Upper lobe of right lung (tissue), 1 donor: ENCODE measurements at regions not wholly inside any gene's neighbourhood (a gene's known extent, or its start where the extent isn't known, plus 50 kb on each side); places are given as distances from the start of the nearest gene placed in this dataset.

Experiments used
- ATAC-seq: fragments of 200-7000 bp; cut with Tn5 transposase; one replicate; pipeline ENCODE4 v1.9.1; 2020; ENCODE audit warnings: mild to moderate bottlenecking, moderate library complexity
- DNase-seq: peaks from one replicate; pipeline ENCODE4 v3.0.0-alpha.2; 2020
- H3K27ac ChIP-seq: fragments of 200-600 bp; one replicate; pipeline ENCODE4 v1.8.0; 2022
- H3K27me3 ChIP-seq: fragments of 200-600 bp; one replicate; pipeline ENCODE4 v1.8.0; 2022; ENCODE audit warnings: mild to moderate bottlenecking
- H3K36me3 ChIP-seq: fragments of 200-600 bp; one replicate; pipeline ENCODE4 v1.8.0; 2022
- H3K4me1 ChIP-seq: fragments of 200-600 bp; one replicate; pipeline ENCODE4 v1.8.0; 2022
- H3K4me3 ChIP-seq: fragments of 200-600 bp; one replicate; pipeline ENCODE4 v1.8.0; 2022; ENCODE audit warnings: mild to moderate bottlenecking
- H3K9me3 ChIP-seq: fragments of 200-600 bp; one replicate; pipeline ENCODE4 v1.8.0; 2022
- CTCF ChIP-seq: fragments of 200-600 bp; IDR thresholded peaks from one replicate; pipeline ENCODE4 v1.8.0; 2022; ENCODE audit warnings: antibody characterized with exemption
- intact Hi-C: fragments of 100-400 bp; cut with DNase I; formaldehyde crosslinking; loops from one replicate; pipeline ENCODE4 v1.11.0; 2022
- donor health status: DM: no; HTN: yes; CAD: no; lungs with severe emphysema.

GRCh38 chr10:3263747-3264146 is 91.2 kb upstream of the PITRM1 start:
- intact Hi-C loops: no loop called here
- ATAC-seq (no peak), DNase-seq (no peak)

GRCh38 chr10:3263082-3263481 is 90.5 kb upstream of the PITRM1 start:
- H3K36me3 ChIP-seq: no peaks in the 10 kb centered on the region
- no peak overlapping the region for H3K4me3 ChIP-seq
- H3K4me1 ChIP-seq: peaks cover 12% of the 10 kb centered on the region
- no peak for DNase-seq
- no peak overlapping the region for H3K27ac ChIP-seq
- no peaks in the 10 kb centered on the region for H3K27me3 ChIP-seq
- no peaks in the 10 kb centered on the region for H3K9me3 ChIP-seq
- ATAC-seq: no peak
- intact Hi-C loops: no loop called here
- TF ChIP-seq CTCF: no peak

More at GRCh38 chr10:3263747-3264146, 91.2 kb upstream of the PITRM1 start:
- no peaks in the 10 kb centered on the region for H3K27me3 ChIP-seq
- H3K36me3 ChIP-seq: no peaks in the 10 kb centered on the region
- no peak overlapping the region for H3K4me3 ChIP-seq
- peaks cover 12% of the 10 kb centered on the region for H3K4me1 ChIP-seq
- no peak for TF ChIP-seq CTCF
- no peaks in the 10 kb centered on the region for H3K9me3 ChIP-seq
- peak overlapping the region; percentile 71 for H3K27ac ChIP-seq

GRCh38 chr10:3261921-3262320 is 89.3 kb upstream of the PITRM1 start:
- Histone ChIP-seq H3K9me3 (no peaks in the 10 kb centered on the region), H3K36me3 (no peaks in the 10 kb centered on the region), H3K4me1 (peaks cover 12% of the 10 kb centered on the region), H3K27me3 (no peaks in the 10 kb centered on the region), H3K27ac (no peak overlapping the region), H3K4me3 (no peak overlapping the region)
- ATAC-seq (no peak), DNase-seq (no peak)
- no peak for TF ChIP-seq CTCF
- intact Hi-C loops: no loop called here

DNA sequence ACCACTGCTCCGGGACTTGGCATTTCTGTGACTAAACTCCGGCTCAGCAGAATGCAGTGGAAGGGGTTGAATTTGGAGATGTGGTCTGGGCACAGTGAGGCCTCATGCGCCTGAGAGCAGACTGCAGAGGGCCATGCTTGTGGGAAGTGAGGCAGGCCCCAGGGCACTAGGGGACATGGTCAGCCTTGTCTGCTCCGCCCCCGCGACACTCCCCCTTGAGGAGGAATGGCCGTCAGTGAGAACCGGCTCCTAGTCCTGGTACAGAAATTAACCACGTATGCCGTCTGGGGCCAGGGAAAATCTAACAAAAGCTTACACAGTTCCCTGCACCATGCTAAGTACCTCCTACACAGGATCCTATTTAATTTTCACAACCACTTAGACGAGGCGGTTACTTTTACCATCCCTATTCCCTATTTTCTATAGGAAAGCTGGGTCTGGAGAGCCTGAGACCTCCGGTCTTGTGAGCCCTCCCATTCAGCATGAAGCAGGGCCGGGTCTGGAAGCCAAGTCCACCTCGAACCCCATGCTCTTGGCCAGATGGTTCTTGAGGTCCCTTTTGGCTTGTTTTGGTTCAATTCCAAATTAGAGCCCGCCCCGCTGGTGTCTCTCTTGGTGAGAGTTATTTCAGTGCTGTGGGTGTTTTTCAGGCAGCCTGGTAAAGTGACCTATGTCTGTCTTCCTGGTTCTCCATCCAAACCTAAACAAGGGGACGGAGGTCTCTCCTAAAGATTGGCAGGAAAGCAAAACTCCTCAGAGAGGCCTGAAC is 87.7 kb upstream of the PITRM1 start:
- intact Hi-C loops: no loop called here
- no peak for ATAC-seq

GRCh38 chr10:3259499-3259898 is 86.9 kb upstream of the PITRM1 start:
- ATAC-seq: no peak

More for the DNA sequence above, 87.7 kb upstream of the PITRM1 start:
- H3K36me3 ChIP-seq: no peaks in the 10 kb centered on the region
- no peaks in the 10 kb centered on the region for H3K27me3 ChIP-seq
- no peaks in the 10 kb centered on the region for H3K9me3 ChIP-seq
- DNase-seq: no peak
- H3K4me1 ChIP-seq: peaks cover 12% of the 10 kb centered on the region
- TF ChIP-seq CTCF: no peak
- no peak overlapping the region for H3K4me3 ChIP-seq
- H3K27ac ChIP-seq: no peak overlapping the region

More at GRCh38 chr10:3259499-3259898, 86.9 kb upstream of the PITRM1 start:
- no peak for TF ChIP-seq CTCF
- Histone ChIP-seq H3K4me3 (no peak overlapping the region), H3K4me1 (peaks cover 11% of the 10 kb centered on the region), H3K36me3 (no peaks in the 10 kb centered on the region), H3K27me3 (no peaks in the 10 kb centered on the region), H3K27ac (no peak overlapping the region), H3K9me3 (no peaks in the 10 kb centered on the region)
- no peak for DNase-seq
- intact Hi-C loops: no loop called here
